ENCODE measurements at regions not wholly inside any gene's neighbourhood (a gene's known extent, or its start where the extent isn't known, plus 50 kb on each side); places are given as distances from the start of the nearest gene placed in this dataset.

- TF ChIP-seq CTCF (conservative IDR thresholded peaks at IDR 0.05) (no peak), ZFX (IDR thresholded peaks at IDR 0.05) (no peak)
Observed at GRCh38 chr14:98433436-98433835, 838.6 kb downstream of the BCL11B start.
